ENCODE measurements at regions not wholly inside any gene's neighbourhood (a gene's known extent, or its start where the extent isn't known, plus 50 kb on each side); places are given as distances from the start of the nearest gene placed in this dataset.

DNA sequence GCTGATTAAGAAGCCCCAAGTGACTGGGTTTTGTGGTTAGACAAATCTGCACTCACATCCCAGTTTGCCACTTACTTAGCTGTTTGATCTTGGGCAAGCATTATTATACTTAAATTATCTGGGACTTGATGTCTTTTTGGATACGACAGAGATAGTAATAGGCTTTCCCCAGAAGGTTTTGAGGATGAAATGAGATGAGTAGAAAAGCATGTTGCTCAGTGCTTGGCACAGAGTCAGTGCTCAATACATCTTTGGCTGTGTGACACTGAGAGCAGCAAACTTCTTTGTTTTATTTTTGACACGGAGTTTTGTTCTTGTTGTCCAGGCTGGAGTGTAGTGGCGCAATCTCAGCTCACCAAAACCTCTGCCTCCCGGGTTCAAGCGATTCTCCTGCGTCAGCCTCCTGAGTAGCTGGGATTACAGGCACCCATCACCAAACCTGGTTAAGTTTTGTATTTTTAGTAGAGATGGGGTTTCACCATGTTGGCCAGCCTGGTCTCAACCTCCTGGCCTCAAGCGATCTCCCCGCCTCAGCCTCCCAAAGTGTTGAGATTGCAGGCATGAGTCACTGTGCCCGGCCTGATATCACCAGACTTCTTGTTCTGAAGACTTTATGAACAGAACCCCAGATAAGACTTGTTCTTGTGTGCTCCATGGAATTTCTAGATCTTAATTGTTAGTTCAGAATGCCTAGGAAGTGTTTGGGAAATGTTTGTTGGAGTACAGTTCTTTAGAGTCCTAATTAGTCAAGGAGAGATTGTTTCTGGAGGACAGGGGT lies 521.2 kb downstream of the SLC4A3 start:
- no peaks in the 10 kb centered on the region for H3K4me1 ChIP-seq (ENCODE audit: insufficient read depth)
- H3K27me3 ChIP-seq: no peaks in the 10 kb centered on the region
- no peak overlapping the region for H3K27ac ChIP-seq
- TF ChIP-seq, protein P1, sequence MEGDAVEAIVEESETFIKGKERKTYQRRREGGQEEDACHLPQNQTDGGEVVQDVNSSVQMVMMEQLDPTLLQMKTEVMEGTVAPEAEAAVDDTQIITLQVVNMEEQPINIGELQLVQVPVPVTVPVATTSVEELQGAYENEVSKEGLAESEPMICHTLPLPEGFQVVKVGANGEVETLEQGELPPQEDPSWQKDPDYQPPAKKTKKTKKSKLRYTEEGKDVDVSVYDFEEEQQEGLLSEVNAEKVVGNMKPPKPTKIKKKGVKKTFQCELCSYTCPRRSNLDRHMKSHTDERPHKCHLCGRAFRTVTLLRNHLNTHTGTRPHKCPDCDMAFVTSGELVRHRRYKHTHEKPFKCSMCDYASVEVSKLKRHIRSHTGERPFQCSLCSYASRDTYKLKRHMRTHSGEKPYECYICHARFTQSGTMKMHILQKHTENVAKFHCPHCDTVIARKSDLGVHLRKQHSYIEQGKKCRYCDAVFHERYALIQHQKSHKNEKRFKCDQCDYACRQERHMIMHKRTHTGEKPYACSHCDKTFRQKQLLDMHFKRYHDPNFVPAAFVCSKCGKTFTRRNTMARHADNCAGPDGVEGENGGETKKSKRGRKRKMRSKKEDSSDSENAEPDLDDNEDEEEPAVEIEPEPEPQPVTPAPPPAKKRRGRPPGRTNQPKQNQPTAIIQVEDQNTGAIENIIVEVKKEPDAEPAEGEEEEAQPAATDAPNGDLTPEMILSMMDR (IDR thresholded peaks at IDR 0.05): no peak
- TF ChIP-seq EP300 (IDR thresholded peaks at IDR 0.05): no peak
- no peak for TF ChIP-seq POLR2A (IDR thresholded peaks at IDR 0.05)
- intact Hi-C loops (cut with DNase I): no loop called here
- DNase-seq: no peak
- no peaks in the 10 kb centered on the region for H3K9me3 ChIP-seq
- 81 to 89% (median 87%) methylated on average over 9 of the region's 9 CpGs for WGBS, 3 donors
- no peak overlapping the region for H3K4me3 ChIP-seq
- H3K36me3 ChIP-seq: no peaks in the 10 kb centered on the region

GRCh38 chr2:220151341-220151740 lies 523.9 kb downstream of the SLC4A3 start:
- TF ChIP-seq EP300 (IDR thresholded peaks at IDR 0.05) (no peak), POLR2A (IDR thresholded peaks at IDR 0.05) (no peak)
- TF ChIP-seq, protein P1 (IDR thresholded peaks at IDR 0.05): no peak
- WGBS, 3 donors: 91 to 99% (median 95%) methylated on average over 2 of the region's 2 CpGs
- no peak overlapping the region for H3K4me3 ChIP-seq
- no peaks in the 10 kb centered on the region for H3K27me3 ChIP-seq
- no peaks in the 10 kb centered on the region for H3K9me3 ChIP-seq
- H3K36me3 ChIP-seq: no peaks in the 10 kb centered on the region
- no peaks in the 10 kb centered on the region for H3K4me1 ChIP-seq (ENCODE audit: insufficient read depth)
- no peak overlapping the region for H3K27ac ChIP-seq
- no peak for DNase-seq
- intact Hi-C loops (cut with DNase I): no loop called here

DNA sequence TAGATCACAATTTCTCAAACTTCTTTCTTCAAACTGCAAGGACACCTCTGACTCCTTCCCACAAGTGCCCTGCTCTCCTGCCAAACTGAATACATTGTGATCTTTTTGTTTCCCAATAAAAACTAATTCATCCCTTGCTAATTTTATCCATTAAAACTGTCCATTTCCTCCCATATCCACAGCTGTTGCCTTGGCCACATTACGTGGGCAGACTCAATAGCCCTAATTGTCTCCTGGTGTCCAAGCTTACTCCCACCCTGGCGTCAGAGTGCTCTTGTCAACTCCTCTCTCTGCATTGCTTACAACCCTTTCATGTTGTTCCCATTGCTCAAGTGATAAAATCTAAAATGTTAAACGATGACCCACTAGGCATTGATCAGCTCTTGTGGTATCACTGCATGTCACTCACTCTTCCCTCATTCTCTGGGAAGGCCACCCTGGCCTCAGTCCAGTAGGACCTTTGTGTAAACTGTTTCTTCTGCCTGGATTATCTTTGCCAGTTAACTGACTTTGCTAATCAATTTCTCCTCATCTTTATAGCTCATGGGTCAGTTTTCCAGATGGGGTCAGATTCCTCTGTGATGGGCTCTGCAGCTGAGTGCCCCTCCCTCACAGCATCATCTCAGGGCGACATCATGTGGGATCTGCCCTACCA lies 525.0 kb downstream of the SLC4A3 start:
- Histone ChIP-seq H3K27ac (no peak overlapping the region), H3K36me3 (no peaks in the 10 kb centered on the region), H3K4me3 (no peak overlapping the region), H3K9me3 (no peaks in the 10 kb centered on the region), H3K4me1 (ENCODE audit: insufficient read depth) (peaks cover 3% of the 10 kb centered on the region), H3K27me3 (no peaks in the 10 kb centered on the region)
- 71 to 77% (median 72%) methylated on average over 4 of the region's 4 CpGs for WGBS, 3 donors
- intact Hi-C loops (cut with DNase I): no loop called here
- no peak for DNase-seq
- TF ChIP-seq, protein P1 (IDR thresholded peaks at IDR 0.05): no peak
- no peak for TF ChIP-seq EP300 (IDR thresholded peaks at IDR 0.05)
- TF ChIP-seq POLR2A (IDR thresholded peaks at IDR 0.05): no peak

GRCh38 chr2:220153118-220153517 lies 525.7 kb downstream of the SLC4A3 start:
- H3K27ac ChIP-seq: no peak overlapping the region
- no peaks in the 10 kb centered on the region for H3K9me3 ChIP-seq
- WGBS, 3 donors: 95 to 96% (median 96%) methylated on average over 4 of the region's 4 CpGs
- intact Hi-C loops (cut with DNase I): no loop called here
- H3K4me1 ChIP-seq (ENCODE audit: insufficient read depth): peaks cover 6% of the 10 kb centered on the region
- DNase-seq: no peak
- H3K4me3 ChIP-seq: no peak overlapping the region
- H3K27me3 ChIP-seq: no peaks in the 10 kb centered on the region
- no peaks in the 10 kb centered on the region for H3K36me3 ChIP-seq
- TF ChIP-seq, protein P1 (IDR thresholded peaks at IDR 0.05): no peak
- no peak for TF ChIP-seq EP300 (IDR thresholded peaks at IDR 0.05)
- TF ChIP-seq POLR2A (IDR thresholded peaks at IDR 0.05): no peak
